KMS-11 (cell line): ENCODE measurements at regions not wholly inside any gene's neighbourhood (a gene's known extent, or its start where the extent isn't known, plus 50 kb on each side); places are given as distances from the start of the nearest gene placed in this dataset.

Experiments used
- H2AFZ ChIP-seq: fragments of 200-600 bp; sonication (generic); 2 replicates; pipeline ENCODE4 v1.6.1; 2016; ENCODE audit warnings: antibody characterized with exemption, mixed run types, low read depth
- H3K27ac ChIP-seq: fragments of 200-600 bp; sonication (generic); 2 replicates; pipeline ENCODE4 v1.6.1; 2016; ENCODE audit warnings: mild to moderate bottlenecking, mixed run types
- H3K27me3 ChIP-seq: fragments of 200-600 bp; sonication (generic); 2 replicates; pipeline ENCODE4 v1.6.1; 2017; ENCODE audit warnings: mild to moderate bottlenecking, low read depth, mixed run types, moderate library complexity; ENCODE audit not compliant: insufficient read depth
- H3K36me3 ChIP-seq: fragments of 200-600 bp; sonication (generic); 2 replicates; pipeline ENCODE4 v1.6.1; 2017; ENCODE audit warnings: mild to moderate bottlenecking, mixed run types; ENCODE audit not compliant: insufficient read depth
- H3K4me1 ChIP-seq: fragments of 200-600 bp; sonication (generic); 2 replicates; pipeline ENCODE4 v1.6.1; 2016; ENCODE audit warnings: mild to moderate bottlenecking, low read depth, mixed run types; ENCODE audit not compliant: poor library complexity, severe bottlenecking
- H3K4me2 ChIP-seq: fragments of 200-600 bp; sonication (generic); 2 replicates; pipeline ENCODE4 v1.7.0; 2016; ENCODE audit warnings: mild to moderate bottlenecking, mixed run types
- H3K4me3 ChIP-seq: fragments of 200-600 bp; sonication (generic); IDR thresholded peaks from 2 replicates; pipeline ENCODE4 v1.6.1; 2017; ENCODE audit warnings: low read depth, low read length, mixed read lengths; ENCODE audit not compliant: insufficient read depth
- H3K79me2 ChIP-seq: fragments of 200-600 bp; sonication (generic); 2 replicates; pipeline ENCODE4 v1.6.1; 2016; ENCODE audit warnings: low read depth, mixed run types; ENCODE audit not compliant: insufficient read depth
- H3K9ac ChIP-seq: fragments of 200-600 bp; sonication (generic); 2 replicates; pipeline ENCODE4 v1.6.1; 2016; ENCODE audit warnings: mild to moderate bottlenecking, mixed run types
- H4K20me1 ChIP-seq: fragments of 200-600 bp; sonication (generic); 2 replicates; pipeline ENCODE4 v1.6.1; 2016; ENCODE audit warnings: mild to moderate bottlenecking, mixed run types; ENCODE audit not compliant: insufficient read depth
- TF ChIP-seq, protein P1 (sequence below): fragments of 200-600 bp; sonication (generic); conservative IDR thresholded peaks from 2 replicates; pipeline ENCODE4 v1.6.1; 2017; ENCODE audit warnings: low read depth, mild to moderate bottlenecking, antibody characterized with exemption, low read length, moderate library complexity, mixed read lengths

DNA sequence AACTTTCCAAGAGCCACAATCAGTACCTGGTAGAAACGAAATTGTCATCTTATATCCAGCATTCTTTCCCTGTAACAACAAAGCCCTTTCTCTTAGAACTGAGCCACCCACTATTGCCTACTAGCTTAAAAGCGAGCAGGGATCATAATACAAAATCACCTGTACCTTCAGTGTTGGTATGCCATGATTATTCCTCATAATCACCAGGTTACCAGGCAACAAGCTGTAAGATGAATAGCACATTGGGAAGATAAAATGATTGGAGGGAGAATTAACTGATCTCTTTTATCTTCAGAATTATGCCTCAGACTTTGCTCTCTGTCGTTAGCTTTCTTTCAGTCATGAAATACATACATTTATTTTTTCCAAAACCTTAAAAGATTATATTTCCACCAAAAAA, 345.6 kb downstream of the PRELID2 start:
- Histone ChIP-seq H3K9ac (no peak overlapping the region), H3K4me2 (no peak overlapping the region), H4K20me1 (no peaks in the 10 kb centered on the region), H2AFZ (no peak overlapping the region), H3K4me1 (peaks cover 6% of the 10 kb centered on the region), H3K36me3 (no peaks in the 10 kb centered on the region), H3K27ac (no peak overlapping the region), H3K79me2 (no peaks in the 10 kb centered on the region), H3K27me3 (no peaks in the 10 kb centered on the region), H3K4me3 (no peak overlapping the region)
- TF ChIP-seq, protein P1, sequence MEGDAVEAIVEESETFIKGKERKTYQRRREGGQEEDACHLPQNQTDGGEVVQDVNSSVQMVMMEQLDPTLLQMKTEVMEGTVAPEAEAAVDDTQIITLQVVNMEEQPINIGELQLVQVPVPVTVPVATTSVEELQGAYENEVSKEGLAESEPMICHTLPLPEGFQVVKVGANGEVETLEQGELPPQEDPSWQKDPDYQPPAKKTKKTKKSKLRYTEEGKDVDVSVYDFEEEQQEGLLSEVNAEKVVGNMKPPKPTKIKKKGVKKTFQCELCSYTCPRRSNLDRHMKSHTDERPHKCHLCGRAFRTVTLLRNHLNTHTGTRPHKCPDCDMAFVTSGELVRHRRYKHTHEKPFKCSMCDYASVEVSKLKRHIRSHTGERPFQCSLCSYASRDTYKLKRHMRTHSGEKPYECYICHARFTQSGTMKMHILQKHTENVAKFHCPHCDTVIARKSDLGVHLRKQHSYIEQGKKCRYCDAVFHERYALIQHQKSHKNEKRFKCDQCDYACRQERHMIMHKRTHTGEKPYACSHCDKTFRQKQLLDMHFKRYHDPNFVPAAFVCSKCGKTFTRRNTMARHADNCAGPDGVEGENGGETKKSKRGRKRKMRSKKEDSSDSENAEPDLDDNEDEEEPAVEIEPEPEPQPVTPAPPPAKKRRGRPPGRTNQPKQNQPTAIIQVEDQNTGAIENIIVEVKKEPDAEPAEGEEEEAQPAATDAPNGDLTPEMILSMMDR, result no peak

- Histone ChIP-seq H3K27ac (no peak overlapping the region), H3K9ac (no peak overlapping the region), H3K79me2 (no peaks in the 10 kb centered on the region), H3K4me2 (no peak overlapping the region), H4K20me1 (no peaks in the 10 kb centered on the region), H3K27me3 (no peaks in the 10 kb centered on the region), H3K4me3 (no peak overlapping the region), H2AFZ (no peak overlapping the region), H3K4me1 (no peaks in the 10 kb centered on the region), H3K36me3 (no peaks in the 10 kb centered on the region)
- TF ChIP-seq, protein P1, result no peak
These were observed 351.0 kb downstream of the PRELID2 start for GRCh38 chr5:145484158-145484557.

- no peaks in the 10 kb centered on the region for H3K36me3 ChIP-seq
- H3K27me3 ChIP-seq, result no peaks in the 10 kb centered on the region
- H3K4me1 ChIP-seq, result no peaks in the 10 kb centered on the region
- H2AFZ ChIP-seq, result no peak overlapping the region
- H3K4me2 ChIP-seq, result no peak overlapping the region
- no peak overlapping the region for H3K9ac ChIP-seq
- H3K4me3 ChIP-seq, result no peak overlapping the region
- no peaks in the 10 kb centered on the region for H4K20me1 ChIP-seq
- H3K27ac ChIP-seq, result no peak overlapping the region
- H3K79me2 ChIP-seq, result no peaks in the 10 kb centered on the region
- TF ChIP-seq, protein P1, result no peak
These were observed 351.9 kb downstream of the PRELID2 start for GRCh38 chr5:145483212-145483611.

- no peaks in the 10 kb centered on the region for H3K36me3 ChIP-seq
- H3K9ac ChIP-seq, result no peak overlapping the region
- no peak overlapping the region for H3K27ac ChIP-seq
- no peaks in the 10 kb centered on the region for H3K27me3 ChIP-seq
- H3K79me2 ChIP-seq, result no peaks in the 10 kb centered on the region
- no peak overlapping the region for H3K4me3 ChIP-seq
- no peaks in the 10 kb centered on the region for H3K4me1 ChIP-seq
- no peak overlapping the region for H3K4me2 ChIP-seq
- no peak overlapping the region for H2AFZ ChIP-seq
- TF ChIP-seq, protein P1, result no peak
- H4K20me1 ChIP-seq, result no peaks in the 10 kb centered on the region
These were observed 355.3 kb downstream of the PRELID2 start for GRCh38 chr5:145479857-145480256.
